Upper lobe of right lung (tissue), 1 donor: ENCODE measurements at regions not wholly inside any gene's neighbourhood (a gene's known extent, or its start where the extent isn't known, plus 50 kb on each side); places are given as distances from the start of the nearest gene placed in this dataset.

ENCODE experiments used
- ATAC-seq: fragments of 200-7000 bp; cut with Tn5 transposase; one replicate; pipeline ENCODE4 v1.9.1; 2020; ENCODE audit warnings: mild to moderate bottlenecking, moderate library complexity
- DNase-seq: peaks from one replicate; pipeline ENCODE4 v3.0.0-alpha.2; 2020
- H3K27ac ChIP-seq: fragments of 200-600 bp; one replicate; pipeline ENCODE4 v1.8.0; 2022
- H3K27me3 ChIP-seq: fragments of 200-600 bp; one replicate; pipeline ENCODE4 v1.8.0; 2022; ENCODE audit warnings: mild to moderate bottlenecking
- H3K36me3 ChIP-seq: fragments of 200-600 bp; one replicate; pipeline ENCODE4 v1.8.0; 2022
- H3K4me1 ChIP-seq: fragments of 200-600 bp; one replicate; pipeline ENCODE4 v1.8.0; 2022
- H3K4me3 ChIP-seq: fragments of 200-600 bp; one replicate; pipeline ENCODE4 v1.8.0; 2022; ENCODE audit warnings: mild to moderate bottlenecking
- H3K9me3 ChIP-seq: fragments of 200-600 bp; one replicate; pipeline ENCODE4 v1.8.0; 2022
- CTCF ChIP-seq: fragments of 200-600 bp; IDR thresholded peaks from one replicate; pipeline ENCODE4 v1.8.0; 2022; ENCODE audit warnings: antibody characterized with exemption
- intact Hi-C: fragments of 100-400 bp; cut with DNase I; formaldehyde crosslinking; loops from one replicate; pipeline ENCODE4 v1.11.0; 2022
- donor health status: DM: no; HTN: yes; CAD: no; lungs with severe emphysema.

- H3K27me3 ChIP-seq, result peaks cover 18% of the 10 kb centered on the region
- peak overlapping the region; percentile 76 for H3K4me3 ChIP-seq
- H3K36me3 ChIP-seq, result no peaks in the 10 kb centered on the region
- H3K27ac ChIP-seq, result peak overlapping the region; percentile 89
- TF ChIP-seq CTCF, result no peak
- ATAC-seq, result peak; percentile 84
- H3K4me1 ChIP-seq, result peaks cover 13% of the 10 kb centered on the region
- no peaks in the 10 kb centered on the region for H3K9me3 ChIP-seq
- intact Hi-C loops, result no loop called here
- peak; percentile 88 for DNase-seq
Observed at GRCh38 chr12:24561882-24562770, 386.8 kb downstream of the BCAT1 start.

GRCh38 chr12:24561411-24561871 lies 387.5 kb downstream of the BCAT1 start:
- no peaks in the 10 kb centered on the region for H3K9me3 ChIP-seq
- peak; percentile 33 for ATAC-seq
- peaks cover 18% of the 10 kb centered on the region for H3K27me3 ChIP-seq
- H3K27ac ChIP-seq, result peak overlapping the region; percentile 89
- H3K4me3 ChIP-seq, result peak overlapping the region; percentile 76
- no peaks in the 10 kb centered on the region for H3K36me3 ChIP-seq
- intact Hi-C loops, result no loop called here
- TF ChIP-seq CTCF, result no peak
- peaks cover 13% of the 10 kb centered on the region for H3K4me1 ChIP-seq
- no peak for DNase-seq

GRCh38 chr12:24560831-24561271 lies 388.1 kb downstream of the BCAT1 start:
- Histone ChIP-seq H3K9me3 (no peaks in the 10 kb centered on the region), H3K27me3 (peaks cover 18% of the 10 kb centered on the region), H3K4me1 (peaks cover 13% of the 10 kb centered on the region), H3K4me3 (peak overlapping the region; percentile 76), H3K27ac (peak overlapping the region; percentile 89), H3K36me3 (no peaks in the 10 kb centered on the region)
- intact Hi-C loops, result no loop called here
- no peak for DNase-seq
- ATAC-seq, result peak; percentile 17
- no peak for TF ChIP-seq CTCF

GRCh38 chr12:24560192-24560775 lies 388.6 kb downstream of the BCAT1 start:
- no peak for DNase-seq
- Histone ChIP-seq H3K9me3 (no peaks in the 10 kb centered on the region), H3K4me3 (peak overlapping the region; percentile 76), H3K4me1 (peaks cover 13% of the 10 kb centered on the region), H3K36me3 (no peaks in the 10 kb centered on the region), H3K27me3 (peaks cover 15% of the 10 kb centered on the region), H3K27ac (peak overlapping the region; percentile 89)
- intact Hi-C loops, result no loop called here
- no peak for TF ChIP-seq CTCF
- ATAC-seq, result no peak

- no peak for DNase-seq
- no peak for TF ChIP-seq CTCF
- Histone ChIP-seq H3K36me3 (no peaks in the 10 kb centered on the region), H3K4me3 (no peak overlapping the region), H3K27ac (no peak overlapping the region), H3K27me3 (peaks cover 7% of the 10 kb centered on the region), H3K4me1 (peaks cover 13% of the 10 kb centered on the region), H3K9me3 (no peaks in the 10 kb centered on the region)
- no peak for ATAC-seq
- intact Hi-C loops, result no loop called here
Observed at GRCh38 chr12:24557738-24558137, 391.2 kb downstream of the BCAT1 start.
